Activated CD4-positive, alpha-beta T cell treated with anti-CD3 and anti-CD28 coated beads for 36 hours (primary cell): ENCODE measurements at regions not wholly inside any gene's neighbourhood (a gene's known extent, or its start where the extent isn't known, plus 50 kb on each side); places are given as distances from the start of the nearest gene placed in this dataset.

ENCODE experiments used
- ATAC-seq: fragments of 200-7000 bp; cut with Tn5 transposase; one replicate; pipeline ENCODE4 v1.10.0; 2021; ENCODE audit warnings: mild to moderate bottlenecking, moderate library complexity
- CTCF ChIA-PET: fragments of 350-600 bp; sonication (Branson Sonifier 250); formaldehyde crosslinking; loops from one replicate; lab custom pipeline; 2021; ENCODE audit warnings: antibody characterized with exemption; lab: Charles Lee
- POLR2A ChIA-PET: fragments of 350-600 bp; sonication (Branson Sonifier 250); formaldehyde crosslinking; loops from one replicate; lab custom pipeline; 2021; ENCODE audit warnings: antibody characterized with exemption, inconsistent platforms; lab: Charles Lee
- DNase-seq: peaks from one replicate; pipeline ENCODE4 v3.0.0-alpha.2; 2020
- H3K27ac Mint-ChIP-seq: one replicate; pipeline ENCODE4 v1.8.0; 2021; ENCODE audit warnings: mixed read lengths
- H3K27me3 Mint-ChIP-seq: one replicate; pipeline ENCODE4 v1.8.0; 2021; ENCODE audit warnings: mixed read lengths
- H3K36me3 Mint-ChIP-seq: one replicate; pipeline ENCODE4 v1.8.0; 2021; ENCODE audit warnings: low read depth, mixed read lengths
- H3K4me1 Mint-ChIP-seq: one replicate; pipeline ENCODE4 v1.8.0; 2021; ENCODE audit warnings: mixed read lengths
- H3K4me3 Mint-ChIP-seq: one replicate; pipeline ENCODE4 v1.8.0; 2021; ENCODE audit warnings: mild to moderate bottlenecking, moderate library complexity, mixed read lengths
- H3K9me3 Mint-ChIP-seq: one replicate; pipeline ENCODE4 v1.8.0; 2021; ENCODE audit warnings: low read depth, mixed read lengths
- intact Hi-C, 2 experiments: fragments of 100-400 bp; cut with DNase I in 1 of 2; cut with micrococcal nuclease in 1 of 2; formaldehyde crosslinking; loops; one replicate each; pipeline versions ENCODE4 v1.14.2 to v1.15.1; 2022 to 2024; cut with DNase I, micrococcal nuclease

DNA sequence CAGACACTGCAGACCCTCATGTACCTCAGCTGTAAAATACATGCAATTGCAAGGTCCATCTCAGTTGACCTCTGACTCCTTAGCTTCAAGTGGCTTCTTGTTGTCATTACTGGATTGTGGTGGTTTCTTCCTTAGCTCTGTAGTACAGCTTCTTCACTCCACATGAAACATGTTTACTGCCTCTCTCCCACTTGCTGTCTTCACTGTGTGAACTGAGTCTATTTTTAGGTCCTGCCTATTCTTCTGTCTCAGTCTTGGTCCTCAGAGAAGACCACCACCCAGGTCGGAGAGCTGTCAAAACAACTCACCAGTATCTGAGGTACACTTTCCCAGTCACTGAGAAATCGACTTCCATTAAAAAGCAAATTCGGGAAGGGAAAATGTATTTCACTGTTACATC is 50.2 kb upstream of the EYA4 start:
- H3K4me3 Mint-ChIP-seq = no peak overlapping the region
- no peak for DNase-seq
- H3K9me3 Mint-ChIP-seq = peaks cover 4% of the 10 kb centered on the region
- H3K27me3 Mint-ChIP-seq = peaks cover 3% of the 10 kb centered on the region
- H3K36me3 Mint-ChIP-seq = no peaks in the 10 kb centered on the region
- CTCF ChIA-PET = interaction anchor here (0.7 to 1.1 kb wide), 2 partner anchors 69 to 212 kb away, joined by 3 to 4 read pairs; no protein-coding TSS in a partner anchor
- H3K27ac Mint-ChIP-seq = no peak overlapping the region
- intact Hi-C loops = no loop called here
- no peaks in the 10 kb centered on the region for H3K4me1 Mint-ChIP-seq
- POLR2A ChIA-PET = no interaction called here
- no peak for ATAC-seq

DNA sequence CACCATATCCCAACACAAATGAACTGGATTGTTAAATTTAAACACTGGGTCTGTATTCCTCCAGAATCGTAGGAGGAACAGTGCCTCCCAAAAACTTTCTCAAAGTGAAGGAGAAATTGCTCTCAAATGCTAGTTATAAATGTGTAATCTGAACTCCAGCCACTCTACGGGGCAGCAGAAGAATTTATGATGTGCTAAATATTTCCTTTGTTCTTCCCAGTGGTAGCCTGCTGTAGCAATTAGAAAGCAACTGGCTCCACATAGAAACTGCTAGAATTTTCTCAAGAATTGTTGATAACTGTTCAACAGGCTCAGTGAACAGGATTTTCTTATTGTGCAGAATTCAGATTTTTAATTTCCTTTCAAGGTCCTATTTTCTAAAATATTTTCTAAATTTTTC is 49.8 kb upstream of the EYA4 start:
- no peak for ATAC-seq
- Mint-ChIP-seq H3K9me3 (peaks cover 4% of the 10 kb centered on the region), H3K4me3 (no peak overlapping the region), H3K4me1 (no peaks in the 10 kb centered on the region), H3K27me3 (peaks cover 3% of the 10 kb centered on the region), H3K36me3 (no peaks in the 10 kb centered on the region), H3K27ac (no peak overlapping the region)
- ChIA-PET CTCF (interaction anchor here (1.1 kb wide), 1 partner anchor 212 kb away, joined by 3 read pairs; no protein-coding TSS in a partner anchor), POLR2A (no interaction called here)
- intact Hi-C loops = no loop called here
- no peak for DNase-seq
